ENCODE measurements at regions not wholly inside any gene's neighbourhood (a gene's known extent, or its start where the extent isn't known, plus 50 kb on each side); places are given as distances from the start of the nearest gene placed in this dataset.

DNA sequence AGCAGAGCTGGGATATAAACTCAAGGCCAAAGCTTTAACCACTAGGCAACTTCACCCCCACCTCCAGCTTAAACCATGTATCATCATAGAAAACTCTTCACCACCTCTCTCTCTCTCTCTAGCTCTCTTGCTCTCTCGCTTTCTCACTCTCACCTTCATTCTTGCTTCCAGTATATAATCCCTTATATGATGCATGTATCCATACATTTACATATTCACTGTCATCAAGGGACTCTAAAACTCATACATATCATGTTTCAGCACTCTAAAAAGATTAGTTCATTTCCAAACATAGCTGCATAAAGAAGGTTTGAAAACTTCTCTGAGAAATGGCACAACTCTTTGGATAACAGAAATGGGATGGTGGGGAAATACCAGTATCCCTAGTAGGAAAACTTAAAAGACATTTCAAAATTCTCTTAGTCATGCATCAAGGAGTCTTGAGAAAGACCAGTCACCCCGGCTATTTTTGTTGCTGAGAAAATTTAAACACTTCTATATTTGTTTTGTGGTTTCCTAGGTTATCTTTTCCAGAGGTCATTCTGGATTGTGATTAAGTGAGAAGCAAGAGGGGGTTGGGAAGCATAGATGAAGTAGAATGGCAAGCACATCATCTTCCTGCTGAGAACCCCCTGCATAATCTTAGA is 447.8 kb upstream of the THBS1 start:
- no peak for DNase-seq (ENCODE audit: extremely low spot score in 2 of 2)
- no peak overlapping the region for H3K27ac ChIP-seq
- H3K4me1 ChIP-seq = peaks cover 8% of the 10 kb centered on the region
- no peak overlapping the region for H3K4me3 ChIP-seq
- intact Hi-C loops (cut with DNase I) = no loop called here
- no peak for TF ChIP-seq POLR2A (IDR thresholded peaks at IDR 0.05)
- TF ChIP-seq, protein P1, sequence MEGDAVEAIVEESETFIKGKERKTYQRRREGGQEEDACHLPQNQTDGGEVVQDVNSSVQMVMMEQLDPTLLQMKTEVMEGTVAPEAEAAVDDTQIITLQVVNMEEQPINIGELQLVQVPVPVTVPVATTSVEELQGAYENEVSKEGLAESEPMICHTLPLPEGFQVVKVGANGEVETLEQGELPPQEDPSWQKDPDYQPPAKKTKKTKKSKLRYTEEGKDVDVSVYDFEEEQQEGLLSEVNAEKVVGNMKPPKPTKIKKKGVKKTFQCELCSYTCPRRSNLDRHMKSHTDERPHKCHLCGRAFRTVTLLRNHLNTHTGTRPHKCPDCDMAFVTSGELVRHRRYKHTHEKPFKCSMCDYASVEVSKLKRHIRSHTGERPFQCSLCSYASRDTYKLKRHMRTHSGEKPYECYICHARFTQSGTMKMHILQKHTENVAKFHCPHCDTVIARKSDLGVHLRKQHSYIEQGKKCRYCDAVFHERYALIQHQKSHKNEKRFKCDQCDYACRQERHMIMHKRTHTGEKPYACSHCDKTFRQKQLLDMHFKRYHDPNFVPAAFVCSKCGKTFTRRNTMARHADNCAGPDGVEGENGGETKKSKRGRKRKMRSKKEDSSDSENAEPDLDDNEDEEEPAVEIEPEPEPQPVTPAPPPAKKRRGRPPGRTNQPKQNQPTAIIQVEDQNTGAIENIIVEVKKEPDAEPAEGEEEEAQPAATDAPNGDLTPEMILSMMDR (IDR thresholded peaks at IDR 0.05) = no peak
- no peak for TF ChIP-seq POLR2AphosphoS5 (IDR thresholded peaks at IDR 0.05; ENCODE audit: insufficient read depth in 1 of 2, low read depth in 1 of 2)
- H3K27me3 ChIP-seq = no peaks in the 10 kb centered on the region
- H3K36me3 ChIP-seq = no peaks in the 10 kb centered on the region
- H3K9me3 ChIP-seq = no peaks in the 10 kb centered on the region

GRCh38 chr15:39134282-39134681 is 446.6 kb upstream of the THBS1 start:
- Histone ChIP-seq H3K9me3 (no peaks in the 10 kb centered on the region), H3K27me3 (no peaks in the 10 kb centered on the region), H3K4me3 (no peak overlapping the region), H3K27ac (no peak overlapping the region), H3K36me3 (no peaks in the 10 kb centered on the region), H3K4me1 (no peaks in the 10 kb centered on the region)
- intact Hi-C loops (cut with DNase I) = no loop called here
- TF ChIP-seq POLR2A (IDR thresholded peaks at IDR 0.05) (no peak), POLR2AphosphoS5 (IDR thresholded peaks at IDR 0.05; ENCODE audit: insufficient read depth in 1 of 2, low read depth in 1 of 2) (no peak)
- TF ChIP-seq, protein P1 (IDR thresholded peaks at IDR 0.05) = no peak
- DNase-seq (ENCODE audit: extremely low spot score in 2 of 2) = no peak

DNA sequence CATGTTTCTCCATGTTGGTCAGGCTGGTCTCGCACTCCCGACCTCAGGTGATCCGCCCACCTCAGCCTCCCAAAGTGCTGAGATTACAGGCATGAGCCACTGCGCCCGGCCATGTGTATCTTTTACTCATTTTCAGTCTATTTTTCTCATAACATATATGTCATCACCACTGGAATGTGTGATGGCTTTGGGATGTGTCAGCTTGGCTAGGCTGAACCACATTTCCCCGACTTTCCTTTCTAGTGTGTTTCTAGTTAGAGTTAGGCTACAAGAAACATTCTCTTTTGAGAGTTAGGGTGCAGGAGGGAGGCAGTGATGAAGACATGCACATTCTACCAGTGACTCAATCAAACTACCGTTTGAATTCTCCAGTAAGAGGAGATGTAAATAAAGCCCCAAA is 444.9 kb upstream of the THBS1 start:
- no peak for DNase-seq (ENCODE audit: extremely low spot score in 2 of 2)
- Histone ChIP-seq H3K4me1 (no peaks in the 10 kb centered on the region), H3K9me3 (no peaks in the 10 kb centered on the region), H3K36me3 (no peaks in the 10 kb centered on the region), H3K27ac (no peak overlapping the region), H3K27me3 (no peaks in the 10 kb centered on the region), H3K4me3 (no peak overlapping the region)
- intact Hi-C loops (cut with DNase I) = no loop called here
- TF ChIP-seq, protein P1 (IDR thresholded peaks at IDR 0.05) = no peak
- no peak for TF ChIP-seq POLR2AphosphoS5 (IDR thresholded peaks at IDR 0.05; ENCODE audit: insufficient read depth in 1 of 2, low read depth in 1 of 2)
- no peak for TF ChIP-seq POLR2A (IDR thresholded peaks at IDR 0.05)

DNA sequence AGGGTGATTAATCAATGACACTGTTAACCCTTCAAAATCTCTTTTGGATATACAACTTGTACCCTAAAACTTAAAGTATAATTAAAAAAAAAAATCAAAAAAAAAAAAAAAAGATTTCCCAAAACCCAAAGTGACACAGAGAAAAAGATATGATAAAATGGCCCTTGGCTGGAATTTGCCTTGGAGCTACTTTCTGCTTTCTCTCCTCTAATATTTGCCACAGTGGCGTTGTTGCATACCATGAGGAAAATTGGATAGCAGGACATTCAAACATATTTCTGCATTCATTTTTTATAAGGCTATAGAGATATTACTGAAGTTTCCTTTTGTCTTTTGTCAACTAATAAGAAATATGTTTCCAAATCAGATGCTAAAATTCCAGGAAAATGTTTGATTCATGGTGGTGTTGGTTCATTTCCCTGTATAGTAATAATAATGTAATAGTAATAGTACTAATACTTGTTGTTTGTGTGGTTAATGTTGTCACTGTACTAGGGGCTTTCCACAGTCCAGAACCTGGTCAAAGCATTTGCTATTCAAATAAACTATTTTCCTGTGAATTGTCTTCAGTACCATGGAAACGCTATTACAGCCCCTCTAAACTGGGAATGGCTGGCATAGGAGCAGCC is 441.3 kb upstream of the THBS1 start:
- intact Hi-C loops (cut with DNase I) = no loop called here
- no peaks in the 10 kb centered on the region for H3K9me3 ChIP-seq
- no peaks in the 10 kb centered on the region for H3K4me1 ChIP-seq
- no peak for DNase-seq (ENCODE audit: extremely low spot score in 2 of 2)
- no peaks in the 10 kb centered on the region for H3K36me3 ChIP-seq
- no peaks in the 10 kb centered on the region for H3K27me3 ChIP-seq
- TF ChIP-seq, protein P1 (IDR thresholded peaks at IDR 0.05) = no peak
- TF ChIP-seq POLR2AphosphoS5 (IDR thresholded peaks at IDR 0.05; ENCODE audit: insufficient read depth in 1 of 2, low read depth in 1 of 2) = no peak
- no peak for TF ChIP-seq POLR2A (IDR thresholded peaks at IDR 0.05)
- H3K4me3 ChIP-seq = no peak overlapping the region
- no peak overlapping the region for H3K27ac ChIP-seq

DNA sequence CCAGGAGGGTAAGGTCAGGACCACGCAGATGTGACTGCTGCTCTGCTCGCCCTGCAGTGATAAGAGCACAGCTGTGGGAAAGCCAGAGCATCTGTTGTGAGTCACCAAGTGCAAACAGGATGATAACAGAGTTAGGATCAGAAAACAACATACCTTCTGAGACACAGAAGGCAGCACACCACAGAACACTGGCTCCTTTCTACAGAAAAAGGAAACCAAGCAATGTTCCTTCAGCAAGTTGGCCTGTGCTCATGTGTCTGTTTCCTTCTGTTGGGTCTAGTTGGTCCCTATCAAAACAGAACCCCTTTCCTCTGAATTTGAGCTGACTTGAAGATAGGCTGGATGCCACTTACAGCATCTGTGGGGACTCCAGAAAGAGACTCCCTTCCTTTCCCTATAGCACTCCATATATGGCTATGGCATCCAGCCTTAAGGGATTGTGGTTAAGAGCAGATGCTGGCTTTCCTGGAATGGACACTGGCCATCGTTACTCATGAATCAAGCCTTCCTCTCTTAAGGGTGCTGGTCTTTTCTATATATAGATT is 440.7 kb upstream of the THBS1 start:
- Histone ChIP-seq H3K27me3 (no peaks in the 10 kb centered on the region), H3K9me3 (no peaks in the 10 kb centered on the region), H3K27ac (no peak overlapping the region), H3K4me3 (no peak overlapping the region), H3K4me1 (no peaks in the 10 kb centered on the region), H3K36me3 (no peaks in the 10 kb centered on the region)
- TF ChIP-seq POLR2A (IDR thresholded peaks at IDR 0.05) = no peak
- TF ChIP-seq, protein P1 (IDR thresholded peaks at IDR 0.05) = no peak
- no peak for TF ChIP-seq POLR2AphosphoS5 (IDR thresholded peaks at IDR 0.05; ENCODE audit: insufficient read depth in 1 of 2, low read depth in 1 of 2)
- intact Hi-C loops (cut with DNase I) = no loop called here
- DNase-seq (ENCODE audit: extremely low spot score in 2 of 2) = no peak

All from vagina (tissue), 2 donors.